ENCODE measurements at regions not wholly inside any gene's neighbourhood (a gene's known extent, or its start where the extent isn't known, plus 50 kb on each side); places are given as distances from the start of the nearest gene placed in this dataset.

GRCh38 chr10:20998036-20998435 is 100.9 kb upstream of the NEBL start:
- DNase-seq = no peak

GRCh38 chr10:20995123-20995987 is 98.2 kb upstream of the NEBL start:
- DNase-seq = peak; percentile 62

GRCh38 chr10:20993830-20994527 is 96.9 kb upstream of the NEBL start:
- peak; percentile 74 for DNase-seq

GRCh38 chr10:20993389-20993788 is 96.3 kb upstream of the NEBL start:
- DNase-seq = peak; percentile 89

- peak; percentile 78 for DNase-seq
These were observed 94.4 kb upstream of the NEBL start for GRCh38 chr10:20991526-20991925.

- peak; percentile 32 for DNase-seq
These were observed 93.5 kb upstream of the NEBL start for GRCh38 chr10:20990604-20991003.

- no peak for DNase-seq
These were observed 91.4 kb upstream of the NEBL start for GRCh38 chr10:20988357-20988983.

GRCh38 chr10:20986049-20986448 is 88.9 kb upstream of the NEBL start:
- DNase-seq = peak; percentile 51

- peak; percentile 82 for DNase-seq
These were observed 87.6 kb upstream of the NEBL start for GRCh38 chr10:20984662-20985061.

GRCh38 chr10:20981419-20981953 is 84.4 kb upstream of the NEBL start:
- DNase-seq = no peak

- DNase-seq = no peak
These were observed 81.5 kb upstream of the NEBL start for GRCh38 chr10:20978617-20979016.

- no peak for DNase-seq
These were observed 80.2 kb upstream of the NEBL start for GRCh38 chr10:20977300-20977699.

GRCh38 chr10:20976891-20977290 is 79.8 kb upstream of the NEBL start:
- DNase-seq = no peak

- no peak for DNase-seq
These were observed 79.3 kb upstream of the NEBL start for GRCh38 chr10:20976390-20976789.

GRCh38 chr10:20975236-20975635 is 78.1 kb upstream of the NEBL start:
- no peak for DNase-seq

GRCh38 chr10:20972925-20973324 is 75.8 kb upstream of the NEBL start:
- no peak for DNase-seq

- DNase-seq = no peak
These were observed 74.8 kb upstream of the NEBL start for GRCh38 chr10:20971901-20972300.

GRCh38 chr10:20970708-20971107 is 73.6 kb upstream of the NEBL start:
- DNase-seq = no peak

- DNase-seq = no peak
These were observed 72.9 kb upstream of the NEBL start for GRCh38 chr10:20970044-20970443.

GRCh38 chr10:20966426-20966825 is 69.3 kb upstream of the NEBL start:
- no peak for DNase-seq

GRCh38 chr10:20963721-20964595 is 66.8 kb upstream of the NEBL start:
- no peak for DNase-seq

- no peak for DNase-seq
These were observed 65.9 kb upstream of the NEBL start for GRCh38 chr10:20963056-20963455.

- DNase-seq = no peak
These were observed 65.1 kb upstream of the NEBL start for GRCh38 chr10:20962165-20962564.

All from NCI-H69 (cell line).